ENCODE measurements at regions not wholly inside any gene's neighbourhood (a gene's known extent, or its start where the extent isn't known, plus 50 kb on each side); places are given as distances from the start of the nearest gene placed in this dataset.

DNA sequence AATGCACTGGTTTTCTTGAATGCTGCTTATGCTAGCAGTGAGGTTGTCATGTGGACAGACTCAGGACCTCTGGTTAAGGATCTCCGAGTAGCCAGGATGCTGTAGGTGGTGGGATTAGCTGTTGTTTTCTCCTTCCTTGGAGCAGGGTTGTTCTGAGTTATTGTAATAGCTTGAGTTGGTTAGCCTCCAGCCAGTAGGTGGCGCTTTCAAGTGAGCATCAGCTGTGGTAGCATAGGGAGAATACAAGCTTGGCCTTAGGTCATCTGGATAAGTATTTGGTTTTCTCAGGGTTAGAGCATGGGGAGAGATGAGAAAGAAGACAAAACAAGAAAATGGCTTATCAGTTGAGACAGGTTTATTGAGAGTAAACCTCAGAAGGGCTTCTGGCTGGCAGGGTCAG lies 299.7 kb upstream of the FBXO33 start:
- Histone ChIP-seq H3K9me2 (replicated peaks; ENCODE audit: insufficient read depth, low read length) (no peaks in the 10 kb centered on the region), H3F3A (ENCODE audit: insufficient read depth) (no peaks in the 10 kb centered on the region), H3K9me3 (ENCODE audit: insufficient read depth, low read length) (no peaks in the 10 kb centered on the region), H3K27ac (ENCODE audit: low read depth, low read length) (no peak overlapping the region), H3K27me3 (ENCODE audit: low read length) (no peaks in the 10 kb centered on the region), H3K36me3 (ENCODE audit: low read length) (no peaks in the 10 kb centered on the region), H3K79me2 (ENCODE audit: insufficient read depth, low read length) (no peaks in the 10 kb centered on the region), H2AFZ (ENCODE audit: low read depth, low read length, severe bottlenecking) (no peak overlapping the region), H3K9ac (ENCODE audit: low read length) (no peak overlapping the region), H3K4me2 (ENCODE audit: low read depth, low read length, poor library complexity, severe bottlenecking) (no peak overlapping the region), H3K4me3 (ENCODE audit: insufficient read depth, low read length, poor library complexity, severe bottlenecking) (no peak overlapping the region), H4K20me1 (ENCODE audit: low read depth, low read length) (no peaks in the 10 kb centered on the region)
- TF ChIP-seq EZH2phosphoT487 (conservative IDR thresholded peaks at IDR 0.05; ENCODE audit: low read length), result no peak
- TF ChIP-seq, protein P1, sequence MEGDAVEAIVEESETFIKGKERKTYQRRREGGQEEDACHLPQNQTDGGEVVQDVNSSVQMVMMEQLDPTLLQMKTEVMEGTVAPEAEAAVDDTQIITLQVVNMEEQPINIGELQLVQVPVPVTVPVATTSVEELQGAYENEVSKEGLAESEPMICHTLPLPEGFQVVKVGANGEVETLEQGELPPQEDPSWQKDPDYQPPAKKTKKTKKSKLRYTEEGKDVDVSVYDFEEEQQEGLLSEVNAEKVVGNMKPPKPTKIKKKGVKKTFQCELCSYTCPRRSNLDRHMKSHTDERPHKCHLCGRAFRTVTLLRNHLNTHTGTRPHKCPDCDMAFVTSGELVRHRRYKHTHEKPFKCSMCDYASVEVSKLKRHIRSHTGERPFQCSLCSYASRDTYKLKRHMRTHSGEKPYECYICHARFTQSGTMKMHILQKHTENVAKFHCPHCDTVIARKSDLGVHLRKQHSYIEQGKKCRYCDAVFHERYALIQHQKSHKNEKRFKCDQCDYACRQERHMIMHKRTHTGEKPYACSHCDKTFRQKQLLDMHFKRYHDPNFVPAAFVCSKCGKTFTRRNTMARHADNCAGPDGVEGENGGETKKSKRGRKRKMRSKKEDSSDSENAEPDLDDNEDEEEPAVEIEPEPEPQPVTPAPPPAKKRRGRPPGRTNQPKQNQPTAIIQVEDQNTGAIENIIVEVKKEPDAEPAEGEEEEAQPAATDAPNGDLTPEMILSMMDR (IDR thresholded peaks at IDR 0.05; ENCODE audit: insufficient read depth, low read length, poor library complexity, severe bottlenecking), result peak; percentile 58

DNA sequence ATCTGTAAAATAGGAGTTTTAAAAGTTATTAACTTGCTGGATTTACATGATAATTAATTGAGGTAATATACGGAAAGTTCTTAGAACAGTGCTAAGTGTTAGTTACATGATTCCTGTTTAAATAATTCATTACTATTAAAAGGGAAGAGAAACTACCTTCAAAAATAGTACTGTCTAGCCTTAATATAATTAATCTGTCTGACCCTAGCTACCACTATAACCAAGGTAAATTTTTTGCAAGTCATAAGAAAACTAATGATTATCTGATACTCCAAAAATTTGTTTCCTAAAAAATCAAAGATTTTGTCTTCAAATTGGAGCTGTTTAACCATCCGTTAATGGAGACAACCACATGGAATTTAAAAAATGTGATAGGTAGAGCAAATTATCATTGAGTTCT lies 294.3 kb upstream of the FBXO33 start:
- no peak overlapping the region for H3K4me3 ChIP-seq (ENCODE audit: insufficient read depth, low read length, poor library complexity, severe bottlenecking)
- no peaks in the 10 kb centered on the region for H4K20me1 ChIP-seq (ENCODE audit: low read depth, low read length)
- H3K4me2 ChIP-seq (ENCODE audit: low read depth, low read length, poor library complexity, severe bottlenecking), result no peak overlapping the region
- no peak overlapping the region for H2AFZ ChIP-seq (ENCODE audit: low read depth, low read length, severe bottlenecking)
- no peaks in the 10 kb centered on the region for H3K79me2 ChIP-seq (ENCODE audit: insufficient read depth, low read length)
- H3F3A ChIP-seq (ENCODE audit: insufficient read depth), result no peaks in the 10 kb centered on the region
- H3K27me3 ChIP-seq (ENCODE audit: low read length), result no peaks in the 10 kb centered on the region
- H3K9me2 ChIP-seq (replicated peaks; ENCODE audit: insufficient read depth, low read length), result no peaks in the 10 kb centered on the region
- no peaks in the 10 kb centered on the region; the same call in 1 of the 2 replicates for H3K36me3 ChIP-seq (ENCODE audit: low read length)
- no peak overlapping the region for H3K9ac ChIP-seq (ENCODE audit: low read length)
- no peaks in the 10 kb centered on the region for H3K9me3 ChIP-seq (ENCODE audit: insufficient read depth, low read length)
- TF ChIP-seq, protein P1 (IDR thresholded peaks at IDR 0.05; ENCODE audit: insufficient read depth, low read length, poor library complexity, severe bottlenecking), result no peak
- TF ChIP-seq EZH2phosphoT487 (conservative IDR thresholded peaks at IDR 0.05; ENCODE audit: low read length), result no peak
- H3K27ac ChIP-seq (ENCODE audit: low read depth, low read length), result no peak overlapping the region

DNA sequence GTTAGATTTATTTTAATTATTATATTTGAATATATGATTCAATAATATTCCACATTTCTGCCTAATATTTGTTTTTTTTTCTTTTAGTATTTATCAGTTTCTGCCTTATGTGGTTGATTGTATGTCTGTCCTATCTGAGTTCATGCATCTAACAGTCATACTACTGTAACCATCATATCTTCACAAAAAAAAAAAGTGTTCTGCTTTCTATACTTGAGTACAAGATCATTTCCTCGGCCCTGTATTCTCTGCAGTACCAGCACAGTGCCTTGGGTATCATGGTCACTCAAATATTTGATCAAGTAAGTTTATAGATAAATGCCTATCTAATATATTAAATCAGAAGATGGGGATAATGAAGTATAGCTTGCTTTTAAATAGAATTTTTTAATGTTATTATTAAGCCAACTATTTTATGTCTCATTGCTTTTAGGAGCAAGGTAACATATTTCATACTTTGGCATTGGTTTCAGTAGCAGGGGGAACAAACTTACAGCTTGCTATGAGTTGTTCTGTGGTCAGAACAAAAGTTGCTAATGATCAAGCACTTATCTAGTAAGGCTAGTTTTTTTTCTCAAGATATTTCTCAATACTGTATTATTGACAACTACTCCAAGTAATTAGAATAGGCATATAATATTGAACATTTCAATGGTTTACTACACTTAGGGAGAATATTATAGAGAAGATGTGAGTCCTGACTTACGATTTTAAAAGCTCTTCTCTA lies 290.5 kb upstream of the FBXO33 start:
- H3K4me3 ChIP-seq (ENCODE audit: insufficient read depth, low read length, poor library complexity, severe bottlenecking), result no peak overlapping the region
- no peaks in the 10 kb centered on the region for H4K20me1 ChIP-seq (ENCODE audit: low read depth, low read length)
- H3K27ac ChIP-seq (ENCODE audit: low read depth, low read length), result no peak overlapping the region
- H3K79me2 ChIP-seq (ENCODE audit: insufficient read depth, low read length), result no peaks in the 10 kb centered on the region
- H3F3A ChIP-seq (ENCODE audit: insufficient read depth), result no peaks in the 10 kb centered on the region
- no peaks in the 10 kb centered on the region; the same call in 1 of the 2 replicates for H3K36me3 ChIP-seq (ENCODE audit: low read length)
- H3K9me2 ChIP-seq (replicated peaks; ENCODE audit: insufficient read depth, low read length), result no peaks in the 10 kb centered on the region
- no peaks in the 10 kb centered on the region for H3K27me3 ChIP-seq (ENCODE audit: low read length)
- no peaks in the 10 kb centered on the region for H3K9me3 ChIP-seq (ENCODE audit: insufficient read depth, low read length)
- no peak overlapping the region for H3K9ac ChIP-seq (ENCODE audit: low read length)
- no peak for TF ChIP-seq EZH2phosphoT487 (conservative IDR thresholded peaks at IDR 0.05; ENCODE audit: low read length)
- TF ChIP-seq, protein P1 (IDR thresholded peaks at IDR 0.05; ENCODE audit: insufficient read depth, low read length, poor library complexity, severe bottlenecking), result no peak
- H2AFZ ChIP-seq (ENCODE audit: low read depth, low read length, severe bottlenecking), result no peak overlapping the region
- H3K4me2 ChIP-seq (ENCODE audit: low read depth, low read length, poor library complexity, severe bottlenecking), result no peak overlapping the region
